GM04503 (cell line): ENCODE measurements at regions not wholly inside any gene's neighbourhood (a gene's known extent, or its start where the extent isn't known, plus 50 kb on each side); places are given as distances from the start of the nearest gene placed in this dataset.

Source experiments
- DNase-seq: peaks from one replicate; pipeline ENCODE4 v3.0.0-alpha.2; 2012; ENCODE audit warnings: low read depth

- no peak for DNase-seq
Measured at GRCh38 chr11:23041001-23041503, 180.8 kb upstream of the CCDC179 start.

GRCh38 chr11:23058656-23059055 is 198.4 kb upstream of the CCDC179 start:
- DNase-seq, result no peak

GRCh38 chr11:23063276-23063675 is 203.0 kb upstream of the CCDC179 start:
- no peak for DNase-seq

GRCh38 chr11:23078289-23078971 is 218.2 kb upstream of the CCDC179 start:
- DNase-seq, result no peak

DNA sequence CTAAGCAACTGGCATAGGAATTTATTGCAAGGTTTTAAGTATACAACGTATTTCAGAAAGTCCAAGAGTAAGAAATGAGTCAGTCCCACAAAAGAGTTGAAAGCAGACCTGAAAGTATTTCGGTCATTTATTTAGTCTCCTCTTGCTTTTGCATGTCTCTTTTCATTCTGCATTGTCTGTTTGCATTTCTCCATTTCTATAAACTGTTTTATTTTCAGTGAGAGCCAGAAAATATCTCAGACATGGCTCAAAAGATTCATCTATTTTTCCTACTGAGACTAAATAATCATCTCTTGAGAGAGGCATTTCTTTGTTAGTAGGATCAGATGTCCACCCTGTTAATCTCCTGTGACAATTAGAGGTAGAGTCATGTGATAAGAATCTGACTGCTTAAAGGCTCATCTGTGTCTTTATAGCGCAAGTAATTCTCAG is 219.1 kb upstream of the CCDC179 start:
- no peak for DNase-seq

DNA sequence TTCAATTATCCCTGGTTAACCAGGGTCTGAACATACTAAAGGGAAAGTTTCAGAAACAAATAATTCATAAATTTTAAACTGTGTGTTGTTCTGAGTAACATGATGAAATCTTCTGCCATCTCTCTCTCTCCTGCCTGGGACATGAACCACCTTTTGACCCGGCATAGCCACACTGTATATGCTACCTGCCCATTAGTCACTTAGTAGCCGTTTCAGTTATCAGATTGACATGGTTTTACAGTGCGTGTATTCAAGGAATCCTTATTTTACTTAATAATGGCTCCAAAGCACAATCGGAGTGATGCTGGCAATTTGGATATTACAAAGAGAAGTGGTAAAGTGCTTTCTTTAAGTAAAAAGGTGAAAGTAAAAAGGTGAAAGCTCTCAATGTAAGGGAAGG is 227.1 kb upstream of the CCDC179 start:
- DNase-seq, result no peak

DNA sequence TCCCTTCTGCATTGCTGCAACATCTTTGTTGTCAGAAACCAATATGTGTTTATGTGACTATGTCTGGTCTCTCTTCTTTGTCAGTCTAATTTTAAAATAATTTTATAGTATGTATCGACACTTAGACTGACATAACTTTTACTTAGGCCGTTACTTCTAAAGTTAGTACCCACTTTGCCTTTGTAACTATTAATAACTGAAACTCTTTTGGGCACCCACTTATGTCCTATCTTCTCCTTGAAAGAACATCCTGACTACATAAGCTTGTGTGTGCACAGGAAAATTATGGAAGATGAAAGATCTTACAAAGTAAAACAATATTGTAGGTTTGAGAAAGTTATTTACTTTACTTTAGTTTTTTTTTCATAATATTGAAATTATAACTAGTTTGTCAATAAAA is 230.4 kb upstream of the CCDC179 start:
- DNase-seq, result no peak

DNA sequence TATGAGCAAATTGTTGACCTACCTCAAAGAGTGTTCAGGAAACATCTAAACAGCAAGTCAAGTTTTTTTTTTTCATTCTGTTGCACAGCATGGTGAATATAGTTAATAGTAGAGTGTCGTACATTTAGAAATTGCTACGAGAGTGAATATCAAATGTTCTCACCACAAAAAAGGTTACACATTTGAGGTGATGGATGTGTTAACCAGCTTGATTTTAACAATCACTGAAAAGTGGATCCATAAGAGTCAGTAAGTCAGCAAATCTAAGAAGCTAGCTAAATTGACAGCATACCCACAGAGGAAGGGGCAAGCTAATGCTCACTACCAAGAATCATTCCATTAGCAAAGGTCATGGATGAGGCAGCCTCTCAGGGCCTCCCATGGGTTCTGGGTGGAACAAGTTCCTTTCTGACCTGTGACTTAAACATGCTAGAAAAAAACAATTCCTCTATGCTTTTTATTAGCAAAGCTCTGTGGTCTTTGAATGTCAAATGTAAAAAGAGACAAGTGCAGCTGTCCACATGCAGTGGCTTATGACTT is 235.4 kb upstream of the CCDC179 start:
- DNase-seq, result no peak

DNA sequence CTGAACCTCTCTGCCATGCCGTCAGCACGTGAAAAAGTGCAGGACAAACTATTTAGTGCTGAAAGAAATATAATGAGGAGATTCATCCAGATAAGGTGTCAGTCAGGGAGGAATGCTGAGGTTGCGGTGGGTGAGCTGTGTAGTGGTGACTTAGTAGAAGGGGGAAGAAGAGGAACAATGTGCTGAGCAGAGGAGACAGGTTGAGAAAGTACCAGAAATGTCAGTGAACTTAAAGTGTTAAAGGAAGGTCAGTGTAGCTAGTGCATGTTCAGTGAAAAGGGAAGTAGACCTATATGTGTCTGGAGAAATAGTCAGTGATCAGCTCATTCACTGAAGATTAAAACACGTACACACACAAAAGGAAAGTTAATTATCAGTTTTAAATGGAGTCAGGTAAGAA is 237.6 kb upstream of the CCDC179 start:
- no peak for DNase-seq

GRCh38 chr11:23099256-23099655 is 239.0 kb upstream of the CCDC179 start:
- DNase-seq, result no peak

- peak; percentile 31 for DNase-seq
Measured at GRCh38 chr11:23100726-23101125, 240.5 kb upstream of the CCDC179 start.

DNA sequence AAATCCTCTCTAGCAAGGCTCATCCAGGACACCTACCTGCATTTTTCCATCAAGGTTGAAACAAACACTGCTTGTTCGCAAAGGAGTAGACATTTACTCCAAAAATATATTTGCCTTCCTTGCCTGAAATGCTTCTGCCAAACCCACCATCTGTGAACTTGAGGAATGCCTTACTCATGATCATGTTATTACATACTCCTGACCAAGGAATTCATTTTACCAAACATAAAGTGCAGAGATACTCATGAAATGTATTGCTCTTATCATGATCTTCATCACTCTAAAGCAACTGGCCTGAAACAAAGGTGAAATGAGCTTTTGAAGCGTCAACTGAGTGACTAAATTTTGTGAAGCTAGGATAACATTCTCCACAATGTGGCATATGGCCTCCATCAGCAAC is 243.1 kb upstream of the CCDC179 start:
- DNase-seq, result no peak

GRCh38 chr11:23111527-23111926 is 251.3 kb upstream of the CCDC179 start:
- no peak for DNase-seq

- no peak for DNase-seq
Measured at GRCh38 chr11:23112390-23112789, 252.1 kb upstream of the CCDC179 start.

DNA sequence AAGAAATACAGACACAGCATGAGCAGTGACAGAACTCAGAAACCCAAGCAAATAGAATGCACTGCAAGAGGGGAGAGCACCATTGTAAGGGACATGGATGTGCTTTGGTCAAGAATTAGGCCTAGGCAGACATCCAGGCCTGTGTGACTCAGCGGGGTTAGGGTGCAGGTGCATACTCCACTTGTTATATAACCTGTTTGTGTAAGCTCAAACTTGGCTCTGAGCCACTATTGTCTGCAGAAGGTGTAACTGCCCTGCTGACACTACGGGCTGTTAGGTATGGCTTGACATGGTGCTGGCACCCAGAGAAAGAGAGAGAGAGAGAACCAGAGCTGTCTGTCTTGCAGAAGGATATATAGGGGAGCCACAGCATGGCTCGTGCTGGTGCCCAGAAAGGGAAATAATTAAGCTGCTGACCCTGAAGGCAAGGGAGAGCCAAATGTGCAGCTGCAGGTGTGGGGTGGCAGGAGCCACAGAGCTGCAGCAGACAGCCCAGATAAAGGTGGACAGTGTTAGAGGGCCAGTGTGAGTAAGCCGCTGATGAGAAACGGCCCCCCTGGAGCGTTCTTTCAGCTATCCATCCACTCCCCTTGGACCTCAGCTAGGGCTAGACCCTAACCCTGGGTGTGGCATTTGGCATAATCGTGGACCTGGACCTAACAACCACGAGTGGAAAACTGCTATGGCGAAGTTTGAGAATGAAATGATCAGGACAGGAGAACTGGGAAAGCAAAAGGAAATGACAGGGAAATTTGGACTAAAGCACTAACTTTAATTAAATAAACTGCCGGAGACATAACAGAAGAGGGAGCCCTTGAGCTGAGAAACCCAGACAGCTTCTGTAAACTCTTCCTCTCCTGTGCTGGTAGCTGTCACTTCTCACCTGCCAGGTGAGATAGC is 253.0 kb upstream of the CCDC179 start:
- no peak for DNase-seq

DNA sequence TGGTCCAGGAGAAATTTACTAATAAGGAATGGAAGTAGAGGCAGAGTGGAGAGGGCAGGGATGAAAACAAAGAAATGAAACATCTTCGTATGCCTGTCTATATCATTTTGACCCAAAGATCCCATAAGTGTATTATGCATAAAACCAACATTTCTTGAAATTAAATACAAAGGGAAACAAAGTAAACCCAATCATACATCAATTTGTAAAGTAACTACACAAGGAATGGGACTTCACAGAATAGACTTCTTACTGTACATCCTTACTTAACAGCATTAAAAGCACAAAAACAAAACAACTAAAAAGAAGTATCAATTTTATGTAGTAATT is 253.6 kb upstream of the CCDC179 start:
- DNase-seq, result no peak

DNA sequence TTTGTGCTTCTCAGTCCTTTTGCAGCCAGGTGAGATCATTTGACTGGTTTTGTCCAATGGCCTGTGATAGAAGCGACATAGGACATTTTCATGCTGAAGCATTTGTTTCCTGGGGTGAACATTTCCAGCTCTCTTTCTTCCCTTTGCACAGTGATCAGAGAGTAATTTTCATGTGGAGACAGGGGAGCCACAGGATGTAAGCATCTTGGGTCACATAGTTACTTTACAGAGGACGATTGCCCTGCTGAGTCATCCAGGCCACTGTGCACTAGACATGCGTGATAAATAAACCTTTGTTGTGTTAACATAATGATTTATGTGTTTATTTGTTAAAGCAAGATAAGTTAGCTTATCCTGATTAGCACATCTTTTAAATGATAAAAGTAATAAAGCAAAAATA is 263.5 kb upstream of the CCDC179 start:
- DNase-seq, result no peak

DNA sequence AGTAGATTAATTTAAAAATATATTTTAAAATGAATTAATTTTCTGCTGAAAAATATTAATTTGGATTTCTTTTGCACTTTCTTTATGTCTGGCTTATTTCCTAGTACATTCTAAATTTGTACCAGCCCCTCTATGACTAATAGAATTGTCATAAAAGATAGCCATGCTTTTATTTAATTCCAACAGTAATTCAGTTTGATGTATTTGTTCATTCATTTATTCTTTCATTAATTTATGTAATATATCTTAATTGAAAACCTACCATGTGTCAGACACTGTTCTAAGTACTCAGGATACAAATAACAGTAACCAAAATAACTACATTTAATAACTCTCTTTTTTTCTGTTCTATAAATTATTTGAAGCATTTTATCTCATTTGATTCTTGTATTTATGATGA is 264.0 kb upstream of the CCDC179 start:
- DNase-seq, result no peak

DNA sequence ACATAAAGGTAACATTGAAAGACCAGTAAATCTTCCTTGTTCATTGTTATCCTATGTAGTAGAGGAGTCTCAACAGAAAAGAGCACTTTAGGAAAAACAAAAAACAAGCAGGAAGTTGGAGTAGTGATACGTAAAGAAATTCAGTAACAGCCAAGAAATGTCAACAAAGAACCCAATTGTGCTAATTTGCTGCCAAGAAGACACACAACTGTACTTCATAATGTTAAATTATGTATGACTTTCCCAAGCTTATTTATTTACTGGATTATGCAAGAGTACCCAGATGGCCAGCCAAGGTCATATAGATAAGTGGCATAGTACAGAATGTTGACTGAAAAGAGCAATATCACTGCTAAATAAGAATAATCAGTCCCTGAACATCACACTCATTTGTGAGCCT is 264.7 kb upstream of the CCDC179 start:
- no peak for DNase-seq

DNA sequence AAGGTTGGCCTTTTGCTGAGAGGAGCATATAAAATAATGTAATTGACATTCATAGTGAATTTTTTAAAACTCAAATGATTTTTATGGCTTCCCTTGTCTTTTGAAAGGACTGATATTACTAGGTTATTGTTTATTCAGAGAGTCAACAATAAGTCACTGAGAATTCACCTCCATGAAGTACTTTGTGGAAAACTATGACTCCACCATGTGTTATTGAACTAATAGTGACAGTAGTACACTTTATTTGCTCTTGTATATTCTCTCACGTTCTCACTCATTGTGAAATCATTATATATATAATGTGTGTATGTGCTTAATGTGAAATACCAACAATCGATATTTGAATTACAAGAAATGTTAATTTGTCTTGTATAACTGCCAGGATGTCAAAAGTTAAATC is 267.4 kb upstream of the CCDC179 start:
- no peak for DNase-seq

DNA sequence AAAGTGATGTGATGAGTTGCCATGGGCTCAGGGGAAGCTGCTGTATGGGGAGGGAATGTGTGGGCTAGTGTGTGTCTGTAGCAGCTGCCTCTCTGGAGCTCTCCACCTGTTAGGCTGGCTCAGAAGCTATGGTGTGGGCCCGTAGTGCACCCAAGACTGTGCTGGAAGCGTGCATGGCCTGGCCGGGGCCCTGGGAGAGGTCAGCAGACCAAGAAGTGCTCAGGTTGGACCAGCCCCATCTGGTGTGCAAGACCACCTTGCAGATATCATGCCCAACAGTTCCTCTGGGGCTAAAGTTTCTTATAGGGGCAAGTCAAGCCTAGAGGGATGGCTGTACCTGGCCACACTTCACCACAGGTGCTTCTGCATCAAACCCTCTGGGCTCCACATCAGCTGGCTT is 274.4 kb upstream of the CCDC179 start:
- no peak for DNase-seq

DNA sequence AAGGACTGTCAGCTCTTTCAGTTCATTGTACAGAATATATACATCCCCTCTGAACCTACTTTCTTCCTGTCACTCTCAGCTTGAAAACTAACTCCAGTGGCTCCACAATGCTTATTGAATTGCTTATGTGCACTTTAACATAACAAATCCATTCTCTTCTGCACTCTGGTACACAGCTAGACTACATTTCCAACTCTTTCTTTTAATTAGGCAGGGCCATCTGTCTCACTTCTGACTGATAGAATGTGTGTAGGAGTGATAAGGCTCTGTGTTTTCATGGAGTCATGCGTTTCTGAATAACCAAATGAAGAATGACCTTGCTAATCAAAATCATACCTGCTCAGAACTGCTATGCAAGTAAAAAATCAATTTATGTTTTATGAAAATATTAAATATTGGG is 278.5 kb upstream of the CCDC179 start:
- no peak for DNase-seq

- DNase-seq, result no peak
Measured at GRCh38 chr11:23143022-23143421, 282.7 kb upstream of the CCDC179 start.
